Muscle of arm (tissue), 1 donor: ENCODE measurements at regions not wholly inside any gene's neighbourhood (a gene's known extent, or its start where the extent isn't known, plus 50 kb on each side); places are given as distances from the start of the nearest gene placed in this dataset.

ENCODE experiments used
- DNase-seq: peaks from one replicate; pipeline ENCODE4 v3.0.0-alpha.2; 2013

- DNase-seq = no peak
These were observed 448.8 kb downstream of the FOXO1 start for GRCh38 chr13:40217675-40218074.

DNA sequence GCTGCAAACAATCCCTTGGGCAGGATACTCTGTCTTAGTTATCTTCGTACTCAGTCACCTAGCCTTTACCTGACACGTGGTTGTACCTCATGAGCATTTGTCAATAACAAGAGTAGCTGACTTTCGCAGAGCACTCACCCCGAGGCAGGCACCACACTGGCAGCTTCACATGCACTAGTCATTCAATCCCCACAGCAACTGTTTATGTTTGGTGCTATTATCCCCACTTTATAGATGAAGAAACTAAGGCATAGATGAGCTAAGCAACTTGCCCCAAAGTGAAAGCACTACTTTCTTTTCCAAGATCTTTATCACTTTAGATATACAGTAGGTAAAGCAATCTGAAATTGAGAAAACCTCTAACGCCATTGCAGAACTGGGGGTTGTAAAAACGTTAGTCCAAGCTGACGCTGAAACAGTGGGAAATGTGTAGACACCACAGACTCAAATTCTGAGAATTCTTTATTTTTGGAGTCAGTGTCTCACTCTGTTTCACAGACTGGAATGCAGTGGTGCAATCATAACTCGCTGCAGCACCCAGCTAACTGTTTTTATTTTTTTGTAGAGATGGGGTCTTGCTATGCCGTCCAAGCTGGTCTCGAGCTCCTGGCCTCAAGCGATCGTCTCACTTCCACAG is 446.0 kb downstream of the FOXO1 start:
- DNase-seq = no peak

DNA sequence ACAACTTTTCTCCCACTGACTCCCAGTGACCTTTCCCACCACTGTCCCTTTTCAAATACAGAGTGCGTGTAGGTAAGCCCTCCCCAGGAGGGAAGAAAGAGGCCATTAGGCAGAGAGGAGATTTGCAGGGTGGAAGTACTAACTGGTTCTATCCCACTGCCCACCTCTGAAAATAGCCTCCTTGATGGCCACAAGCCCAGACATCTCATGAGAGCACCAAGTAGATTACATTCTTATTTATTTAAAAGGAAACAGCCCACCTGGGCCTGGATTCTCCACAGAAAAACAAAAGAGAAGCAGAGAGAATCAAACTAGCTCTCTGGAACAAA is 445.3 kb downstream of the FOXO1 start:
- DNase-seq = no peak

DNA sequence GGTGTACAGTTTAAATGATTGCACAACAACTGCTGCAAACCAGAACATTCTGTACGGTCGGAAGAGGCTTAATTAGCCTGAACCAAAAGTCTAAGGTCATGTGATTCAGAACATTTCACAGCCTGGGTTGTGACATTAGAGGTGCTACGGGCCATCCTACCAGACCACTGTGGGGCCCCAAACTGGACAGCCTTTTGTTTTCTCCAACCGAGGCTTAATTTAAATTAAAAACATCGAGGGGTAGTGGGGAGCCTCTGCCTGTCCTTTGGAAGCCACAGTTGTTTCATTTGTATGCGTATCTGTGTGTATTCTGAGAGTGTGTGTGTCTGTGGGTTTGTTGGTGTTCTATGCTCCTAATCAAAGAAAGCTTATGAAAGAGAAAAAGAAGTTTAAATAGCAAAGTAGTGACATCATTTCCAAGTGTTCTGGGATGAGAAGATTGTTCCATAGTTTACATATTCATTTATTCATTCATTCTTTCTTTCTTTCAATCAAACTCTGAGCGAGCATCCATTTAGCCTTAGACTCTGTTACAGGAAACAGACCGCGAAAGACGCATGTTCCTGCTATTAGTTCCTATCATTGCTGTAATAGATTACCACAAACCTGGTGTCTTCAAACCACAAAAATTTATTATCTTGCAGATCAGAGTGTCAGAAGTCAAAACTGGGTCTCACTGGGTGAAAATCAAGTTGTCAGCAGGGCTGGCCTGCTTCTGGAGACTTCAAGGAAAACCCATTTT is 444.8 kb downstream of the FOXO1 start:
- DNase-seq = no peak

GRCh38 chr13:40223585-40223984 is 442.9 kb downstream of the FOXO1 start:
- no peak for DNase-seq

DNA sequence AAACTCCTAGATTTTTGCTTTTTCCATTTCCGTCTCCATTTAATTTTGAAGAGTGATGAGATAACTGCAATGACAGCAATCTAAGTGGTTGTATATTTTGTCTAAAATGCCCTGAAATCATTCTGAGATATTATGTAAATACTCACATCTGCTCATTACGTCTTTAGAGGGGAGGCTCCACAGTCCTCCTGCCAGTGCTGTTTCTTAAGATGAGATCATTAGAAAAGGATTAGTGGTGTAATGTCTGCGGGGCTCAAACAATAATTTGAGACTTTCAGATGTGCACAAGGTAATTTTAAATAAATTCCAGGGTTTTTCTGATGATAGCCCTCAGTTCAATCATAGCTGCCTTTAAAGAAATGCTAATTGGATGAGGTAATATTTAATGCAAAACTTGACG is 437.9 kb downstream of the FOXO1 start:
- DNase-seq = no peak

DNA sequence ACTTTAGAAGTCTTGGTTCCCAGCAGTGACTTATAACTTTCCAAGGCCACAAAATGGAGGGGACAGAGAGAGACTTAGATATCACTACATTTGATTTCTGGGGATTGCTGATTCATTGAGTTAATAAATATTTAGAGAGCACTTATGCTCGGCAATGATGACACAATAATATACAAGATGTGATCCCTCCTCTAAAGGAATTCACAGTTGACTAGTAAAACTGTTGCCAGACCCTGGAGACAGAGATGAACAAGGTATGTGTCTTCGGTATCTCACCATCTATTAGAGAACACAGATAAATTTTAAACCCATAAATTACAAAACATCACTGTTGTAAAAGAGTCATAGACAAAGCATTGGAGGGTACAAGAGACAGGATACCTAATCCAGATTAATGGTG is 437.5 kb downstream of the FOXO1 start:
- no peak for DNase-seq

DNA sequence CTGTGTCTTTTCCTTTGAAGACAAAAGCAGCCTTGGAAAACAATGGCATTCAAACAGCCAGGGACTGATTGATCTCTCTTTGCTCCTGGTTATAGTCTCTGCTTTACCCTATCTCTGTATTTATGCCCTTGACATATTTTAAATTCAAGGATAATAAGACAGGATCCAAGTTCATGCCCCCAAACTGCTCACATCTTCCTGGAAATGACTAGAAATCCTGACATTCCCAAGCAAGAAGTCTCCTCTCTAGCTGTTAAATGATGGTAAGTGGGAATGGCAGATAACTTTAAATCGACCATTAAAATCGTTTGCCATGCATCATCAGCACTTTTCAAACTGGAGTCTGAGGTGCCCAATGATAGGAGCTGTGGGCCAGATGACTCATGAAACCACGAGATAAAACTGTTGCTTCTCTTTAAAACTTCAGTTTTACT is 435.6 kb downstream of the FOXO1 start:
- DNase-seq = no peak

- DNase-seq = no peak
These were observed 435.1 kb downstream of the FOXO1 start for GRCh38 chr13:40231311-40231710.

DNA sequence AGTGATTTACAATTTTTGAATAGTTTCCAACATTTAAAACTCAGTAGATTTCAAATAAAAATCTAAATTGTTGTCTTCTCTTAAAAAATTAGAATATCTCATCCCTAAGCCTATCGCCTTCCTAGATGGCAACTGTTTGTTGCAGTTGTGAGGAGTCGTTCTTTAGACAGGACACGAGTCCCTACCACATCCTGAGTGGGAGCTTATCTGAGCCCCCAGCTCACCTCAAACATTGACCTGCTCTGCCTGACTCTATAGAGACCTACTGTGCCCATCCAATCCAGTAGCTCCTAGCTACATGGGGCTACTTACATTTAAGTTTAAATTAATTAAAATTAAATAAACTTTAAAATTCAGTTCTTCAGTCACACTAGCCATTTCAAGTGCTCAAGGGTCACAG is 434.7 kb downstream of the FOXO1 start:
- DNase-seq = no peak

DNA sequence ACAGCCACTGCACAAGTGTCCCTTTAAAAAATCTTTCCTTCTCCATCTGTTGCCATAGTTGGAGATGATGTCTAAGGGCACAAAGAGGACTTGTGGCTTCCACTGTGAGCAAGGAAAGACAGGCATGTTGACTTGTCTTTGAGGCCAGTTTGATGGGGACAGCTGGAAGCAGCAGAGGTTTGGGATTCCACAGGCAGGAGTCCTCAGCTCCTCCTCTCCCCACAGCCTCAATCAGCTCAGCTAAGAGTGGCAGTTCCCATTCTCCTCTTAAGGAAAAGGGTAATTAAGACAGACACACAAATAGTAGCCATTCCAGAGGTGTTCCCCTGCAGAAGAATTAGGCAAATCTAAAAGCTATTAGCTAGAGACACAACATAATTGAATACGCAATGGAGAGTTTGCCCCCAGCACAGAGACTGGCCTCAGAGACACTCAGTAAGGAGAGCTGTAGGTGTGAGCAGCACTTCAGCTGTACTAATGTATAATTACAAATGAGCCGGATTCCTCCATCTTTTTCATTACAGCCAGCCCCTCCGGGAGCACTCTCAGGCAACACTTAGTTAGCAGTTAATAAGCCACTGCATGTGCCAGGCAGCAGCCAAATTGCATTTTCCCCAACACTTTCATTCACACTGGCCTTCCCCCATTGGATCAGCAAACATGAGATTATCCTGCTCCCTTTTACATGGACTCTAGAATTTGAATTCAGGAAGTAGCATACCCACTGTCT is 434.0 kb downstream of the FOXO1 start:
- no peak for DNase-seq

- DNase-seq = peak; percentile 53
These were observed 432.7 kb downstream of the FOXO1 start for GRCh38 chr13:40233731-40234195.

GRCh38 chr13:40235160-40235796 is 431.2 kb downstream of the FOXO1 start:
- no peak for DNase-seq

GRCh38 chr13:40236566-40237168 is 429.8 kb downstream of the FOXO1 start:
- no peak for DNase-seq

DNA sequence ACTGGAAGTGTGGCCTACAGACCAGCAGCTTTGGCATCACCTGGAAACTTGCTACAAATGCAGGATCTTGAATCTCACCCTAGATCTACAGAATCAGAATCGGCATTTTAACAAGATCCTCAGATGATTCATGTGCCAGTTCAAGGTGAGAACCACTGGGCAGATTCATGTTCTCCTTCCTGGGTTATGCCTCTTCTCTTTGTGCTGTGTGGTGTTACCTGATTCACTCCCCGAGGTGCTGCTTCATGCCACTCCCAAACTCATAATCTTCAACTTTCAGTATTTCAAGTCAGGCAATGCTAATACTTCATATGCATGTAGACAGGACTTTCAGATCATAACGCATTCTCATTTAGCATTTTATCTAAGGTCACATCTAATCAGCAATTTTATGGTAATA is 427.7 kb downstream of the FOXO1 start:
- no peak for DNase-seq

DNA sequence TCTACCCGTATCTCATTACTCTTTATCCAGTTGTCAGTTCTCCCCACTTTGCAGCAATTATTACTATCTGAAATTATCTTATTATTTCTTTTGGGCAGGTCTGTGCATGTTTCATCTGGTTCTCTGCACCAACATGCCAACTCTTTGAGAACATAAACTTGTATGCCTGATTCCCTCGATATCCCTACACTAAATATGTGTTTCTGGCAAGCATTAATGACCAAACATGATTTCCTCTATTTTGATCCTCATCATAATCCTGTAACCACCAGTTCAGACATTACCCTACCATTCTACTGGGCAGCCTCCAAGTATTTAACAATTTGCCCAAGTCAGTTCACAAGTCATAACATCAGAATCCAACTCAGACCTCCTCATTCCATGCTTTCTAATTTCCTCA is 426.1 kb downstream of the FOXO1 start:
- no peak for DNase-seq

DNA sequence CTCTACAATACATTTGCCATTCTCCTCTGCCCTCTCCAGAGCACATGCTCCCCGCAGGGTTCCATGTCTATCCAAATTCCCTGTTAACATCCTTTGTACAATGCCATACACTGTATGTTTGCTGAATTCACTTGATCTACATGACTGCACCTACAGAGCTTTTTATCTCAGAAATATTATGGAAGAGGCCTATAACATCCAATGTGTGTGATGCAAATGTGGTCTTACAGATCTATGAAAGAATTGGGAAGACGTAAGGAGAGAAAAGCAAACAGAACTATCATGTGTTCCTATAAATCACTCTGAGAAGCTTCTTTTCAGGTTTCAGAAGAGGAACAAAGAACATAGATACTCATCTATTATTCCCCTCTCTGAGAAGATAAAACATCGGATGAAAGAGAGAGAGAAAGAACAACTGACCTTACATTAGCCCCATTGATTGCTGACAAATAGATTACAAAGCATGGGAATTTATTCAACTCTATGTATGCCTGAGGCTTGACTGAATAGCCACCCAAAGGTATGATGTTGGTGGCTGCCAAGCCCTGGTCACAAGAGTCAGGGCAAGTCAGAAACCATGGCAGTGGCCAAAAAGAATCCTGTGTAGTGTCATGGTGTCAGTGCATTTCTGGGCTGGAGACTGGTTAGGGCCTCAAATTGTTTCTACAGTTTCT is 425.2 kb downstream of the FOXO1 start:
- DNase-seq = no peak

GRCh38 chr13:40243047-40243446 is 423.4 kb downstream of the FOXO1 start:
- no peak for DNase-seq

- no peak for DNase-seq
These were observed 422.5 kb downstream of the FOXO1 start for GRCh38 chr13:40243982-40244381.

DNA sequence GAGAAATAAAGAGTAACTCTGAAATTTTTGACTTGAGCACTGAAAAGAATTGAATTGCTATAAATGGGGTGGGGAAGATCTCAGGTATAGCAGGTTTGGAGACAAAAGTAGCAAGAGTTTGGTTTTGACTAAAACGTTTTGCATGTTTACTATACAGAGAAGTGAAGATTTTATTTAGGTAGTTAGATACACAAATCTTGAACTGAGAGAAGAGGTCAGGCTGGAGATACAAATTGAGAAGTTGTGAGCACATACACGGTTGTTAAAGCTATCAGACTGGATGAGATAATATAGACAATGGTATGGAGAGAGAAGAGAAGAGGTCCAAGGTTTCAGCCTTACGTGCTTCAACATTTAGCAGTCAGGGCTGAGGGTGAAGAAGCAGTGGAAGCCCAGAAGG is 420.9 kb downstream of the FOXO1 start:
- no peak for DNase-seq

DNA sequence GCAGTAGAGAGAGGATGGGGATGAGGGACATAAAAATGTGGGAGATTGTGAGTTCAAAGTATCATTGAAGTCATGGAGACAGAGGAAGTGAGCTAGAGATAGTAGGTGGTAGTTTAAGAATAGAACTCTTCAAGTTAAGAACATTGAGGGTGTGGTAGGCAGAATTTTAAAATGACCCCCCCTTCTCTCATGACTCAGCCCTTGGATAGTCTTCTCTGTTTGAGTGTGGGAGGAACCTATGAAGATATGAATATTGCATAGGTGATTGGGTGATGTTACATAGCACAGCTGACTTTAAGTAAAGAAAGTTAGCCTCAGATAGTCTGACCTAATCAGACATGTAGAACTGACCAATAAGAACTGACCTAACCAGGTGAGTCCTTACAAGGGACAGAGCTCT is 418.6 kb downstream of the FOXO1 start:
- no peak for DNase-seq
